HG03354 (cell line): ENCODE measurements at regions not wholly inside any gene's neighbourhood (a gene's known extent, or its start where the extent isn't known, plus 50 kb on each side); places are given as distances from the start of the nearest gene placed in this dataset.

Experiments
- ATAC-seq: cut with Tn5 transposase; IDR thresholded peaks from one replicate; pipeline ENCODE4 v1.9.1; 2021; ENCODE audit warnings: mild to moderate bottlenecking; ENCODE audit not compliant: unreplicated experiment, poor library complexity, severe bottlenecking

GRCh38 chr14:101365329-101366158 lies 195.8 kb upstream of the DIO3 start:
- no peak for ATAC-seq

GRCh38 chr14:101367421-101368261 lies 193.7 kb upstream of the DIO3 start:
- ATAC-seq: no peak

- ATAC-seq: no peak
These were observed 192.7 kb upstream of the DIO3 start for GRCh38 chr14:101368629-101369028.

DNA sequence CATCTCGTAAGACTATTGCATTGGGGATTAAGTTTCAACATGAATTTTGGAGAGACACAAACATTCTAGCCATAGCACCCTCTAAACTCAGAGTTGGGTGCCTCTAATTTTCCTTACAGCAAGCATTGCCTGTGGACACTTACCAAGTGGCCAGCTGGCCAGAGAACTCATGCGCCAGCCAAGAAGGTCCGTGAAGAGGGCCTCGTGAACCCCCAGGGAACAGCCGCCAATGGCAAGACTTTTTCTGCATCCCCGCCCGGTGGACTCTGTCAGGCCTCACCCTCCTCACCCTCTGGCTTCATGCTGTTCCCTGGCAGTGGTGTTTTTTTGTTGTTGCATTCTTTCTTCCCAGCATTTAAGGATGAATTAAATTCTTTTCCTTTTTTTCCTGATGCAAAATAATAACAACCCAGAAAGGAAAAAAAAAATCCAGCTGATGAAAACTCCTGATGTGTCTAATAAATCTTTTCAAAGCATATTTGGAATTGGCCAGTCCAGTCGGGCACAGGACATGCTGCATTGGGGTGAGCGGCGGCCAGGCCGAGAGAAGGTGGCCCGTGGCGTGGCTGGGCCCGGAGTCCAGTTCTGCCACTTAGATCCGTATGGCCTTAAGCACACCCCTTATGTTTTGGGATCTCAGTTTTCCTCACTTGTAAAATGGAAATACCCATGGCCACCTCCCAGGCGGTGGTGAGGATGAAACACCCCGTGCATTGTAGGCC lies 191.9 kb upstream of the DIO3 start:
- no peak for ATAC-seq

DNA sequence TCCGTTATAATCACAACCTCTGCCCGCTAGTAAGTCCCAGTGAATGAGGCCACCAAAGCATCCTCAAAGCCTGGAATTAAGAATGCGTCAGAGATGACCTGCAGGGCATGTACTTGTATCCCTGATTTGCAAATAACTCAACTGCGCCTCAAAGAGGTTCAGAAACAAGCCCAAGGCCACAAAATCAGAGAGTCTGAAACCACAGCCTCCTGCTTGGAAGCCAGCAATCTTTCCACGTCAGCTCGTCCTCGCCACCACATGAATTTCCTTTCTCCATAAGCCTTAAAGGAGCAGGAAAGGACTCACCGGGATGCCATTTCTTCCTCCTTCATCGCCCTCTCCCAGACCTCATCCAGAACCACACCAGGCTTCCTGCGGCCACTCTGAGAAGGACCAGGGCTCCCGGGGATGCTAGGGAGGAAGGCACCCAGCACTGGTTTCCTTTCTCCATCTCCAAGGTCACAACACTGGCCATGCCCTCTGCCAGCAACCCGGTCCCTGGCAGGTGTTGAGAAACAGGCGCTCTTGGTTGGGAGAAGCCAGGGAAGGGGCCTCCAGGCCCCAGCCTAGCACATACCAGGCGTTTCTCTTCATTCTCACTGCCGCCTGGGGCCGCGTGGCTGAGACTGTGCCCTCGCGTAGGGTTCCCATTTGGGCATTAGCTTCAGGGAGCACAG lies 191.2 kb upstream of the DIO3 start:
- ATAC-seq: no peak

- ATAC-seq: no peak
These were observed 190.4 kb upstream of the DIO3 start for GRCh38 chr14:101370593-101371569.

GRCh38 chr14:101371799-101372793 lies 189.2 kb upstream of the DIO3 start:
- ATAC-seq: no peak

GRCh38 chr14:101372894-101373620 lies 188.2 kb upstream of the DIO3 start:
- ATAC-seq: no peak

- no peak for ATAC-seq
These were observed 187.5 kb upstream of the DIO3 start for GRCh38 chr14:101373690-101374295.

DNA sequence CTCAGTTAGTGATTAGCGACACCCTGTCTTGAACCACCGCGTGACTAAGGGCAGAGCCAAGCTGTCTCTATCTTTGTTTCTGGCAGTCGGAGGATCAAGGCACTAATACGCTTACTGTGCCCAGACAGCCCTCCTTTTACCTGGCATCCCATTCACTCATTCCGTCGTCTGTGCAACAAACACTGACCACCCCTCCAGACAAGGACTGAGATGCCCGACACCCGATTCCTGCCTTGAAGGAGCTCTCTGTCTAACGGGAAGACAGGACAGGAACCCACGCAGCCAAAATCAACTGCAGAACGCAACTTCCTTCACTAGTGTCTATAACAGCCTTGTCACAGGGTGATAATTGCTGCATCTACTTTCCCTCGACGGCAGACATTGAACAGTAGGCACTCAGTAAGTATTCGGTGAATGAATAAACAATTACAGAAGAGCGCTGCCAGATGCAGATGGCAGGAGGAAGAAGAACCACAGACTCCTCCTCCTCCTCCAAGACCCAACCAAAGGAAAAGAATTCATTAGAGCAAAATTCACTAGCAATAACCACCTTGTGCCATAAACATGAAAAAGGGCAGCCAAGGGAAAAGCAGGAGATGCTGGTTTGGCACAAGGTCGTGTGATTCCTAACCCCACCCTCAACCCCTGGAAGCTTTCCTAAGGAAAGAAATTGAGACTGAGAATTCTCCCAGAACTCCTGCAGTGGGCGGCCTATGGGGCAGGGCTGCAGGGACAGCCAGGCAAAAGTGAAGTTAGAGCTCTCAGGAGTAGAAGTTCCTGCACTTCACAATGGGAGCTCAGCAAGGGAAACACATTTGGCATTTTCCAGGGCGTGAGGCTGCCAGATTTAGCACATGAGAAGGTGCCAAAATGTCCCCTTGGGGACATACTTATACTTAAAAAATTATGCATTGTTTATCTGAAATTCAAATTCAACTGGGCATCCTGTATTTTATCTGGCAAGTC lies 186.6 kb upstream of the DIO3 start:
- no peak for ATAC-seq

DNA sequence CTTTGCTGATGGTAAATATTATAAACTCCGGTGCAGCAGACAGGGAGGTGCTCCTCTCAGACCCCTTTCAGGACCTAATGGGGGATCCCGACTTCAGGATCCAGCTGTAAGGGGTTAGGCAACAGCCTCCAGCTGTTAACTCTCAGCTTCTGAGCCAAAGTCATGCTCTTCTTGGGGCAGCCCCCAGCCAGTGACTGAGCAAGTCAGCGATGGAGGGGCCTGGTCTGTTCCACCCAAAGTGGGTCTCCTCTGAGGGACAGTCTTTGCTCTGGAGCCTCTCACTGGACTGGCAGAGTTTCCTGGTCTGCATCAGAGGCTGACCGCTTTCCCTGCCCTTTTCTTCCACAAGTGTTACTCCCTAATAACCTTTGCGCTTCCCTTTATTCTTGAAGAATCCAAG lies 184.2 kb upstream of the DIO3 start:
- no peak for ATAC-seq

GRCh38 chr14:101379842-101380241 lies 181.5 kb upstream of the DIO3 start:
- no peak for ATAC-seq

DNA sequence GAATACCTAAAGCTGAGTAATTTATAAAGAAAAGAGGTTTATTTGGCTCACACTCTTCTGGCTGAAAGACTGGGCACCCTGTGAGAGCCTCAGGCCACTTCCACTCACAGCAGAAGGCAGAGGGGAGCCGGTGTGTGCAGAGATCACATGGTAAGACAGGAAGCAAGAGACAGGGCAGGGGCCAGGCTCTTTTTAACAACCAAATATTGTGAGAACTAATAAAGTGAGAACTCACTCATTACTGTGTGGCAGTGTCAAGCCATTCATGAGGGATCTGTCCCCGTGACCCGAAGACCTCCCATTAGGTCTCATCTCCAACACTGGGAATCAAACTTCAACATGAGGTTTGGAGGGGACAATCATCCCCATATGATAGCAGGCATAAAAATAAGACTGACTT lies 180.8 kb upstream of the DIO3 start:
- no peak for ATAC-seq

DNA sequence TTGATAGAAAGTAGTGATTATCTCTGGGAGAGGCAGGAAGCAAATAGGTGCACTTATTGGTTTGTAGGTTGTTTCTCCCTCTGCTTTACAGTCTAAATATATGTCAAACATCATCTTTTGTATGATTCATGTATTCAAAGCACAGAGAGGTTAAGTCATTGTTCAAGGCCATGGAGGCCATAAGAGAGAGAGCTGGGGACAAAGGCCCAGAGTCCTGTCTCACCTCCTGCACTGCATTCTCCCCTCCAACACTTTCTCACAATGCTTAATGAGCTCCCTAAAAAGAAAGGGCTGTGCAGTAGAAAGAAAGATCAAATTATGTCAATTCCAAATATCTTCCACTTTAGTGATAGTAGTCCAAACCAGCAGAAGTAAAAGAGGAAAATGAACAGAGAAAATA lies 180.4 kb upstream of the DIO3 start:
- ATAC-seq: no peak

- ATAC-seq: no peak
These were observed 177.5 kb upstream of the DIO3 start for GRCh38 chr14:101383737-101384338.
